ENCODE measurements at regions not wholly inside any gene's neighbourhood (a gene's known extent, or its start where the extent isn't known, plus 50 kb on each side); places are given as distances from the start of the nearest gene placed in this dataset.

- TF ChIP-seq CTCF (IDR thresholded peaks at IDR 0.05; ENCODE audit: insufficient read depth, low read length, poor library complexity, severe bottlenecking) (no peak), EZH2phosphoT487 (conservative IDR thresholded peaks at IDR 0.05; ENCODE audit: low read length) (no peak)
Measured at GRCh38 chr22:47388331-47388730, 625.9 kb downstream of the TBC1D22A start.
